ENCODE measurements at regions not wholly inside any gene's neighbourhood (a gene's known extent, or its start where the extent isn't known, plus 50 kb on each side); places are given as distances from the start of the nearest gene placed in this dataset.
"Not testable (repeated sequence)": the region's sequence is repeated elsewhere in the genome, so short reads cannot be mapped to it uniquely, and the experiment has no call there.

DNA sequence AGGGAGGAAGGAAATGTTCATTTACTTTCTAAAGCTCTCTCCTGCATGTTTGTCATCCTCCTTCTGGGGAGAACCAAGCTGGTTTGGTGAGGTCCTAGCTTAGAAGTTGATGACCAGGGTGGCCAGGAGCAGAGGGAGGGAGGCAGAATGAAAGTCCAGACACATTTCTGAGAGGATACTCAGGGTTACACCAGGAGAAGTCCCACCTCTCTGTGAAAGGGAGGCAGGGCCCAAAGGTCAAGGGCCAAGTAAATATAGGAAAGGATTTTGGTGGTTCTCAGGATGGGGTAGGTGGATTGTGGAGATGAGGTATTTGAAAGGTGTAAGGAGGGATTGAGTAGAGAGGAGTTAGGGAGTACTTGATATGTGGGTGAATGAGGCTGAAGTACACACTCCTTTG, 58.0 kb upstream of the FBXO11 start:
- no peak for DNase-seq

DNA sequence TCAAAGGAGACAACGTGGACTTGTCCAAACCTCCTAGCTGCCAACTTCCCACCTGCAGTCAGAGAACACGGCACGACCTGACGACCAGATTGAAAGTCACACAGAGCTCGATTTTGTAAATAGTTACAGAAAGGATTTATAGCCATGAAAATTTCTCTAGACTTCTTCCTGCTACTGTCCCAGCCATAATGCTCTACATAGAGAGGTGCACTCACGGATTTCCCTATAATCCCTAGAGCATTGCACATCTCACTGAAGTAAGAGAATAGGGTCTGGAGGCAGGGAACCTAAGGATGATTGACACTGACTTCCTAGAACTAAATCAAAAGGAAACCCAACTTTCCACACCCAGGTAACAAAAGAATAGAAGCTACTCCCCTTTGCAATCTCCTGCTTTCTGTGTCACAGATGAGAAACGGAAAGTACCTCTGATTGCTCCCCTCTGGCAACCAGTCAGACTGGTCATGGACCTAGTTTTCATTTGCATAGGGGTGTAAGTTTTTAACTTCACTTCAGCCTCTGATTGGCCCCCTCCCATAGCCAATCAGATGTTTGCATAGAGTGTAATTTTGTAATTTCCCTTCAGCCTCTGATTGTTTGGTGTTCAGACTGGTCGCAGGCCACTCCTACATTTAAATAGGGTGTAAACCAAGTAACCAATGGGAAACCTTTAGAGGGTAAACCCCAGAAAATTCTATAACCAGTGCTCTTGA, 58.6 kb upstream of the FBXO11 start:
- no peak for DNase-seq

DNA sequence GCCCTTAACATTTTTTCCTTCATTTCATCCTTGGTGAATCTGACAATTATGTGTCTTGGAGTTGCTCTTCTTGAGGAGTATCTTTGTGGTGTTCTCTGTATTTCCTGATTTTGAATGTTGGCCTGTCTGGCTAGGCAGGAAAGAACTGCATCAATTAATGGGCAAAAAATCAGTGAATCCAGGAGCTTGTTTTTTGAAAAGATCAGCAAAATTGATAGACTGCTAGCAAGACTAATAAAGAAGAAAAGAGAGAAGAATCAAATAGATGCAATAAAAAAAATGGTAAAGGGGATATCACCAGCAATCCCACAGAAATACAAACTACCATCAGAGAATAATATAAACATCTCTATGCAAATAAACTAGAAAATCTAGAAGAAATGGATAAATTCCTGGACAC, 70.4 kb upstream of the FBXO11 start:
- DNase-seq: not testable (repeated sequence)

DNA sequence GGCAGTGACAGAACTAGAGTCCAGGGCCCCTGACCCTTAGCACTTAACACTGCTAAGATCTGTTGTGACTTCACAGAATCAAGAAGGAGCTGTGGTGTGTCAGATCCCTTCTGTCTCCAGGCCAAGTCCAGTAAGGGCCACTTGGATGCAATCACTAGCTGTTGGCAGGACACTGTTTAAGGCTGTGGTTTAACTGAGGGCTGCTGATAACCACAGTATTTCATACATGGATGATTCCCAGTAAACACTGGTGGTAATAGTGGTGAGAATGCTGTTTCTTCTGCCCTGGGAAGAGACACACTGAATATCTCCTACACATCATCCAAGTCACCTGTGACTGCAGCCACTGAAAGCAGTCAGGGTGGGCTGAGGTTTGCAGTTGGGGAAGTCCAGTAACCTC, 77.7 kb upstream of the FBXO11 start:
- no peak for DNase-seq

DNA sequence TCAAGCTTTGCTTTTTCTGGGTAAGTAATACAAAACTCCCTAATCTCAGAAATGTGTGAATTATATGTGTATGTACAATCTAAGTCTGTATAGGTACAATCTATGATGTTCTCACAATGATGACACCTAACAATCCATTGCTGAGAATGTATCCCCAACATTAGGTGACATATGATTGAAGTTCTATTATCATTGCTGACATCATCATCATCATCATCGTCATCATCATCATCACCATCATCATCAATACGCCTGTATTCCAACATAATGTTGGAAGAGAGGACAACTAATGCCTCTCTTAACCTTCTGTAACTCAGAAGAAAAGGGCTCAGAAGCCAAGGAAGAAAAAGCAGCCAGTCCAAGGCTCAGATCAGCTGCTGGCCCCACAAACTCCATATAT, 84.2 kb upstream of the FBXO11 start:
- no peak for DNase-seq

DNA sequence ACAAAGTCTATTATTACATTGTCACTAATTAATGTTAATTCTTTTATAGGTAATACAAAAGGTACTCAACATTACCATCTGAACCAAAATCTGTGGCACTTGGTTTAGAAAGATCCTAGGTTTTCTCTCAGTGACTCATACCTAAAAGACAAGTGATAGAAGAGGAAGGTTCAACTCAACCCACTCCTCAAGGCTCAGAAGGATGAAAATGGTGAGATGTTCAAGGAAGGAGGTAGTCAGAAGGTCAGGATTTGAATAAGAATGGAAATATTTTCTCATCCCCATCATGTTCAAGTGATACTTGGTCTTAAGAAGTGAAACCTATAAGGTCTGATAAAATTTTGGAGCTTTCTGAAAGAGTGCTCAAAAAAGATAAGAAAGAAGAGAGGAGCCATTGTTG, 86.4 kb upstream of the FBXO11 start:
- no peak for DNase-seq

- DNase-seq: no peak
Observed at GRCh38 chr2:47996808-47997207, 90.5 kb upstream of the FBXO11 start.

- no peak for DNase-seq
Observed at GRCh38 chr2:47999512-47999911, 93.2 kb upstream of the FBXO11 start.

- DNase-seq: no peak
Observed at GRCh38 chr2:48001498-48001897, 95.2 kb upstream of the FBXO11 start.

DNA sequence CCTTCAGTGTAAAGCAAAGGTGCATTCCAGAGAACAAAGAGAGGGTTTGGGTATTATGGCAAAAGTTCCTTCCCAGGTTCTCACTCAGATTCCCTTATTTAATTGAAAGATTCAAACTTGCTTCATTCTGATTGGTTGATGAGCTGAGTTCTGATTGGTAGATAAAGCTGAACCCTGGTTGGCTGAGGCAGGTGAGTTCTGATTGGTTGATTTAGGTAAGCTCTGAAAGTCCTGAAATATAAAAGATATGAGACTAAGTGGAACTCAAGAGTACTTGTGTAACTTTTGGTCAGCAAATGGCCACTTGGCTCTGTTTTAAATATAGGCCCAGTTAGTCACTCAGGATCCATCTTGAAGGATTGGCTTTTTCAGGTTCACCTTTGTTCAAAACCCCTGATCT, 99.8 kb upstream of the FBXO11 start:
- no peak for DNase-seq

DNA sequence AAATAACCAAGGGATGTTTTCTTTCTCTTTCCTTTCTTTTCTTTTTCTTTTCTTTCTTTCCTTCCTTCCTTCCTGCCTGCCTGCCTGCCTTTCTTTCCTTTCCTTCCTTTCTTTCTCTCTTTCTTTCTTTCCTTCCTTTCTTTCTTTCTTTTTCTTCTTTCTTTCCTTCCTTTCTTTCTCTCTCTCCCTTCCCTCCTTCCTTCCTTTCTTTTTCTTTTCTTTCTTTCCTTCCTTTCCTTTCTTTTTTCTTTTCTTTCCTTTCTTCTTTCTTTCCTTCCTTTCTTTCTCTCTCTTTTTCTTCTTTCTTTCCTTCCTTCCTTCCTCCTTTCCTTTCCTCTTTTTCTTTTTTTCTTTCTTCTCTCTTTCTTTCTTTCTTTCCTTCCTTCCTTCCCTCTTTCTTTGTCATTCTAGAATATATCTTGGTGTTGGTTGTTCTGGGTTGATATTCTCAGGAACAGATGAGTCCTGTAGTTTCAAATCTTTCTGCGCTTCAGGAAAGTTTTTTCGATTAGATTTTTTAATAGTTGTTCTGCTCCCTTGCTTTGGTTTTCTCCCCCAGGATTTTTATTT, 101.5 kb upstream of the FBXO11 start:
- no peak for DNase-seq

- DNase-seq: no peak
Observed at GRCh38 chr2:48009256-48009655, 103.0 kb upstream of the FBXO11 start.

DNA sequence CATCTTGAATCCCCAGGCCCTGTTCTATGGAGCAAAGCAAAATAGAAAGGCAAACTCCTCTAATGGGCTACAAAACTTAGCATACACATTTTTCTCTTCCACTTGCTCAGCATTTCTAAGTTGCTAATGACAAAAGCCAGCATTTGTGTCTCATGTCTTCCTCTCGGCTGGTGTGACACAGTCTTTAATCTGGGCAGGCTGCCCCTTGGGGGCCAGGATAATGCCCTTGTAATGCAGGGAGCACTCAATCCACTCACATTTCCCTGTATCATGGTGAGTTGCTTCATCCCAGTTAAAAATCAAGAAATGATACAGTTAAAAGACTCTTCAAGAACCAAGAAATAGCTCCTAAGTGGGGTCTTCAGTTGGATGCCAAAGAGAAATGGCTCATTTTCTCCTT, 109.1 kb upstream of the FBXO11 start:
- no peak for DNase-seq

DNA sequence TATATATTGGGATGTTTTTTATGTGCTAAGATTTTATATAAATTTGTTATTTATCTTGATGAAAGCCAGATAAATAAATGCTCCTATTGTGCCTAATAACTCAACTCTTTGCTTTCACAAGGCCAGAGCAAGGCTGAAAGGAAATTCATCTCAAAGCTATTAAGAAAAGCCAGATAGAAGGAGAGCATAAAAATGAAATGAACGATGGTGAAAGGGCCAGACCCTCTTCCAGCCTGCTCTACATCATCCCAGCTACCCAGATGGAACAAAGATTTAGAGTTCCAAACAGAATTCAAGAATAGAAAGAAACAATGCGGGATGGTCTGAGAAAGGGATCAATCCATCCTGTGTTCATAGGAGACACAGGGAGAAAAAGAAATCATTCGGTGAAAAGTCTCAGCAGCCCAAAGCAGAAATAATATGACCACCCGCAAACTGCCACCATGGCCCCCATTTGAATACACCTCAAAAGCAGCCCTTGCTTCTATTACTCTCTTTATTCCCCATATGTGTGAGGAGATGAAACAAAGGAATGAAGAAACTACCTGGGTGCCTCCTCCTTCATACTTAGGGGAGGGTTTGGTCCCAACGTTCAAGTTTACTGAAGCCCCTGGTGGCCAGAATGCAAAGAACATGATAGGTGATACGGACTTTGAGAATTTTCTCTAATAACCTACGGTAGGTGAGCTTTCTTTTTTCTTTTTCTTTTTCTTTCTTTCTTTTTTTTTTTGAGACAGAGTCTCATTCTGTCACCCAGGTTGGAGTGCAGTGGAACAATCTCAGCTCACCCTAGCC, 110.1 kb upstream of the FBXO11 start:
- no peak for DNase-seq

DNA sequence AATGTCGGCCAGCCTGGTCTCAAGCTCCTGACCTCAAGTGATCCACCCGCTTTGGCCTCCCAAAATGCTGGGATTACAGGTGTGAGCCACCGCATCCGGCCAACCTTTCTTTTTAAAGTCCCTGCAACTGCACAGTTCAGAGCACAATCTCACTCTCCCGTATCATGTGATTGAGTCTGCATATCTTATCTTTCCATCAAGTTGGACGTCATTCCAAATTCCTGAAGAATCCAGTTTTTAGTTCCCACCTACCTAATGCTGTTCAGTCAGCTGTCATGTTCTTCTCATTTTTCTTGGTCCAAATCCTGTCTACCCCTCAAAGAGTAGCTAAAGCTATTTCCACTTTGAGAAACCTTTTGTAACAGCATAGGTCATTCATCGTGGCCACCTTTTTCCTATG, 110.8 kb upstream of the FBXO11 start:
- no peak for DNase-seq

GRCh38 chr2:48018480-48018879, 112.2 kb upstream of the FBXO11 start:
- DNase-seq: no peak

DNA sequence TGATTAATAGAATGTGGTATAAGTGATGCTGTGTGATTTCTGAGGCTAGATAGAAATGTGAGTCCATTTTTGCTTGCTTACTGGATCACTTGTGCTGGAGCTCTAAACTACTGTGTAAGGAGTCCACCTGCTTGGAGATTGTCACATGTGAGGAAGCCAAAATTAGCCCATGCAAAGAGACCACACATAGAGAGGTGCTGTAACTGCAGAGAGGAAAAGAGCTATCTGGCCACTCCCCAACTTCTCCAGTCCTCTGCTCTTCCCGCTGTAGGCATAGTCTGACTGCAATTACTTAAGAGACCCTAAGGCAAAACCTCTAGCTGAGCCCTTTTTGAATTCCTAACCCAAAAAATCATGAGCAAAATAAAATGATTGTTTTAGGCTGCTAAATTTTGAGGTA, 120.6 kb upstream of the FBXO11 start:
- DNase-seq: no peak

DNA sequence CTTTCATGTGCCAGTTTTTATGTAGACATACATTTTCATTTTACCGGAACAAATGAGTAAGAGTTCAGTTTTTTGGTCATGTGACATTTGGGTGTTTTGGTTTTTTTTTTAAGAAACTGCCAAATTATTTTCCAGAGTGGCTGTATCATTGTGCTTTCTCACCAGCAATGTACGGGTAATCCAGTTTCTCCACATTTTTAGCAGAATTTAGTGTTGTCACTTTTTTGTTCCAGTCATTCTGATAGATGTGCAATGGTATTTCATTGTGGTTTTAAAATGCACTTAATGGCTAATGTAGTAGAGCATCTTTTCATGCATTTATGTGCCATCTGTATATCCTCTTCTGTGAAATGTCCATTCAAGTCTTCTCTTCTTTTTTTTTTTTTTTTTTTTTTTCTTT, 126.5 kb upstream of the FBXO11 start:
- DNase-seq: no peak

DNA sequence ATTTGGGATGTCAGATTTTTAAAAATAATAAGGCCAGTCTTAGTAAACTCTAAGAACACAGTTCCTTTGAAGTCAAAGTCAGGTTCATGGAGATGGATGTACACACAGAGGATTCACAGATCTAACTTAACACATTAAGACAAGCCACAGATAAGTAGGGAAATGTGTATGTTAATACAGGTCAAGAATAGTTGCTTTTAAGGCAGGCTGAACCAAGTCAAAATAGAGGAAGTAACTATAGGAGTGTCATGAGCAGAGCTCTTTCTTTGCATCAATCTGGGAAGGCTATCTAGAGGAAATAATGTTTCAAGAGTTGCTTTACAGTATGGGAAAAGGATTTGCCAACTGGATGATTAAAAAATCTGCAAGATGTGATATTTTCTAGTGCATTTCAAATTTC, 128.0 kb upstream of the FBXO11 start:
- DNase-seq: no peak

- DNase-seq: no peak
Observed at GRCh38 chr2:48036312-48036711, 130.0 kb upstream of the FBXO11 start.

- no peak for DNase-seq
Observed at GRCh38 chr2:48039209-48039990, 133.1 kb upstream of the FBXO11 start.

GRCh38 chr2:48043131-48043700, 136.9 kb upstream of the FBXO11 start:
- DNase-seq: no peak

DNA sequence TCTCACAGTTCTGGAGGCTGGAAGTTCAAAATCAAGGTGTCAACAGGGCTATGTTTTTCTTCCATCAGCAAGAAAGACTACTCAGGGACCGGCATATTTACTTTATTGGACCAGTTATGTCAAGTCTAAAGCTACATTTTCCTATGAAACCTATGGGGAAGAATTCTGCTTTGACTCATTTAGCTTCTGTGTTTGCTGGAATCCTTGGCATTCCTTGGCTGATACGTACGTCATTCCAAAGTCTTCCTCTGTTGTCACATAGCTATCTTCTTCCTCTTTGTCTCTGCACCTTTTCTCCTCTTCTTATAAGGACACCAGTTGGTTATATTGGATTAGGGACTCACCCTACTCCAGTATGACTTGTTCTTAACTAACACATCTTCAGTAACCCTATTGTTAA, 137.4 kb upstream of the FBXO11 start:
- no peak for DNase-seq
